GM21528 (cell line): ENCODE measurements at regions not wholly inside any gene's neighbourhood (a gene's known extent, or its start where the extent isn't known, plus 50 kb on each side); places are given as distances from the start of the nearest gene placed in this dataset.

Experiments
- ATAC-seq: cut with Tn5 transposase; IDR thresholded peaks from one replicate; pipeline ENCODE4 v1.9.1; 2021; ENCODE audit warnings: mild to moderate bottlenecking, moderate library complexity; ENCODE audit not compliant: unreplicated experiment, low FRiP score

DNA sequence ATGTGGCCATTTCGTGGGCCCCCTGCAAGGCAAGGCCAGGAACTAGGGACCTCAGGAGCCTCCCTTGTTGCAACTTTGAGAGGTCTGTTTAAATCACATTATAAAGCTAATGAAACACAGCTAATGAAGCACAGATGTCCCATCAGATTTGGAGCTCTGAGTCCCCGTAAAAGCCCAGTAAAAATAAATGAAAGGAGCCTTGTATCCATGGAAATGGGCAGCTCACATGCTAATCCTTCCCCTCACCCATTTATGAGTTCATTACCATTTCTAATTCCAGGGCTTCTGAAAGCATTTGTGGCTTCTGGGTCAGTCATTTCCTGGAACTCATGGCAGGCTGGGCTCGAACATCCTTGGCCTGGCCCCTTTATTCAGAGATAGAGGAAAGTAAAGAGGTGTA lies 274.8 kb downstream of the SS18 start:
- no peak for ATAC-seq

GRCh38 chr18:25814841-25815458 lies 275.5 kb downstream of the SS18 start:
- peak; percentile 93 for ATAC-seq

DNA sequence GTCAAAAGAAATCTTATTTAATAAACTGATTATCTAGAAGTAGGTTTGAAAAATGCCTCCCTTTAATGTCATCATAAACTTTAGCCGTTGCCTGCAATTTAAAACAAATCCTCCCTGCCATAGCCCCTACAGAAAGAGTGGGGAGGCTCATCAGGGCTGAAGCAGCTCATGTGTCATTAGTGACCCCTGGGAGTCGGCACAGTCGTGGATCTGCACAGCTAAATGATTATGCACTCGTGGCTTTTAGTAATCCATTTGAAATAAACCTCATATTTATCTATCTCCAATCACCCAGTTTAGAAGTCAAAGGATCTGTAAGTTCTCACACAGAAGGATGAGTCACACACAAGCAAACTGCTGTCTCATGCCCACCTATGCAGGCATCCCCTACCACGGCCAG lies 277.3 kb downstream of the SS18 start:
- no peak for ATAC-seq

DNA sequence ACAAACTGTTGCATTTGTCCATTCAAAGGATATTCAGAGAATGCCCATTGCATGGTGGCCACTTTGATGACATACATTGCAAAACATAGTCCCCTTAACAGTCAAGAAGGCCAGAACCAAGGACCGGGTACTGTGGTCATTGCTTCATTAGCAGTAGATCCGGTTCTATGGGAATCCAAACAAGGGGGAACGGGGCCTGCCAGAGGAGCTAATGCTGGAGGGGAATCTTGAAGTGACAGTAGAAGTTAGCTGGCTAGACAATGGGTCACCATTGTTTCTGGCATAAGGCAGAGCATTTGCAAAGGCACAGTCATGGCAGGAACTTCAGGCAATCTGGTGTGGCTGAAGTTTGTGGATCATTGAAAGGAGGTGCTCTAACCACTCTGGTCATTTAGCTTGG lies 279.7 kb downstream of the SS18 start:
- ATAC-seq: no peak

- ATAC-seq: no peak
Measured at GRCh38 chr18:25805939-25806338, 284.5 kb downstream of the SS18 start.

- ATAC-seq: no peak
Measured at GRCh38 chr18:25805323-25805722, 285.1 kb downstream of the SS18 start.

DNA sequence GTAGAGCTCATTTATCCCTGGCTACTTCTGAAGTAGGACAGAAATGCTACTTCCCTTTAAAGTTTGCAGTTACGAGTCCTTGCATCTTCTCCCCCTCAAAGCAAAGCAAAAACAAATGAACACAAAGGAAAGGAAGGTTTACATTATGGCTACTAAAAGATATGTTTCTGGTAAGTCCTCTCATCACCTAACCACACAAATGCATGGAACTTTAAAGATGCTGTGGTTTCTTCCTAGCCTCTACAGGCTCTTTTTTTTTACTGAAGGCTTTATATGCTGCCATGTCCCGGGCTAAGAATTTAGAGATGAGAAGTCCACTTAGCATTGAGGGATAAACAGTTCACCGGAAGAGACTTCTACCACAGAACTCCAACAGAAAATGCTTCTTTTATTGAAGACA lies 291.2 kb downstream of the SS18 start:
- no peak for ATAC-seq

DNA sequence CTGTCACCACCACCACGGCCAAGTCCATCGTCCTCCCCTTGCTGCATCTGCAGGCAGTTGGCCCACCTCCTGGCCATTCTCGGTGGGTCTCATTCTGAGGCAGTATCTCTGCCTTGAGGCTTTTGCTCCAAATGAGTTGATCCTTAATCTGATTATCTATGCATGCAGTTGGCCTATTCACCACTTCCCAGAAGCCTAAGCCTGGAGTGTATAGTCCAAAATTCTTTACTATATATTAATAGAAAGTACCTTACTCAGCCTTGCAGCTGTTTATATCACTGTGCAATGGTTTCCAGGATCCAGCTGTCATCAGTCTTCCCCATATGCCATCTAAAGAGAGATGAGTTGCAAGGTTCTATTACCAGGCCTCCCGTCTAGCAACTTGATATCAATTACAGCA lies 292.4 kb downstream of the SS18 start:
- ATAC-seq: no peak

- ATAC-seq: no peak
Measured at GRCh38 chr18:25795213-25795612, 295.2 kb downstream of the SS18 start.

DNA sequence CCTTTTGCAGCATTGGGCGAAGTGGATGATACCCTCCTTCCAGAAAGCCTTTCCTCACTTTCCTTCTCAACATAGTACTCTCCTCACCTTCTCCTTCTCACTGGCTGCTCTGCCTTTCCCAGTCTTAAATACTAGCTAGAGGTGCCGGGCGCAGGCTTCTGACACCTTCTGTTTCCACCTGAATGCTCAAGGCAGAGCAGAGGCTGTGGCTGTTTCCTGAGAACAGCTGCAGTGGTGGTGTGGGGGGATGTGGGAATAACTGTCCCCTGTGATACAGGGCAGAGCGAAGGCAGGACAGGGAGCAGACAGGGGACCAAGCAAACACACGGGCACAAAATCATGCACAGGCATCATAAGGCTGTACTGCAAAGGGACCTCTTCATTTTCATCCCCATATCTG lies 303.1 kb downstream of the SS18 start:
- no peak for ATAC-seq

- ATAC-seq: no peak
Measured at GRCh38 chr18:25786758-25787157, 303.7 kb downstream of the SS18 start.

DNA sequence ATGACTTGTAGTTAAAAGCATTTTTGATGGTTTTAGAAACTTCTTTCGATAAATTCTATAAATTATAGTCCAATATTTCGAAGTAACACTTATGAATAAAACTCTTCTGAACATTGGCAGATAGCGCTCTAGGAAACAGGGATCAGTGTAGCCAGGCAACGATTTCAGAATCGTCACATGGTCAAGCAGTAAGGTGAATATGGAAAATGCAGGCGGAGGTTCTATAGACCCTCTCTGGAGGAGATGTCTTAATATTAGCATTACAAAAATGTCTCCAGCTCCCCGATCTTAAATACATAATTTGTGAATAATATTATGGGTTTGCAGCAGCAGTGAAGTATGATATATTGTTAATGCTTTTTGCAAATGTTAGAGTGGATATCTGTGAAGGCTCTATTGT lies 310.3 kb downstream of the SS18 start:
- no peak for ATAC-seq

- no peak for ATAC-seq
Measured at GRCh38 chr18:25771796-25772195, 318.6 kb downstream of the SS18 start.

DNA sequence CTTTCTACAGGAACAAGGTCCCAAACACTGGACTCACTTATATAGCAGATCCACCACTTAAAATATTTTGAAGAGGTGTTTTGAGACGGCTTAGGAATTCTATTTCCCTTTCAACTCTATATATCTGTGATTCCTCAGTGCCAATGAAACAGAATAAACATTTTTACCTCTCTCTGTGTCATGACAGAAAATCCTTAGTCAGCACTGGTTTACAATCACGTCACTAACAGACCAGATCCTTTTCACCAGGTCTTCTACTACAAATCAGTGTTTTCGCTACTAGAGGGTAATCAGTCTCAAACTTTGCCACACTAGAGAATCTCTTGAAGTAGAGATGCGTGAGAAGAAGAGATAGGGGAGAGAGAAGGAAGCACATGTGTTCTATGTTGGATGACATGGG lies 325.6 kb downstream of the SS18 start:
- ATAC-seq: no peak

DNA sequence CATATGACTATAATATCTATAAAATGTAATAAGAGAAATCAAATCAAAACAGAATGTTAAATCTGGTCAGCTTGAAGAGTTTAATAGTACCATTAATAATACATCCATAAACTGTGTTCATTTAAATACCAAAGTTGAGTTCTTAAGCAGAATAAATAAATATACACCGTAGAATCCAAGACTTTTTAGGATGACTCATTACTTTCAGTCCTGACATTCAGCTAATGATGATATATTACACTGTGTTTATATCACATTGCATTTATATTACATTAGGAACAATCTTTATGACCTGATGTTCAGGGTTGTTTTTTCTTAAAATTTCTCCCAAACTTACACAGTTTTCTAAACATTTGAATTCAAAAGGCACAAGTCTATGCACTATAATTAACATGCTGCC lies 331.3 kb downstream of the SS18 start:
- no peak for ATAC-seq

DNA sequence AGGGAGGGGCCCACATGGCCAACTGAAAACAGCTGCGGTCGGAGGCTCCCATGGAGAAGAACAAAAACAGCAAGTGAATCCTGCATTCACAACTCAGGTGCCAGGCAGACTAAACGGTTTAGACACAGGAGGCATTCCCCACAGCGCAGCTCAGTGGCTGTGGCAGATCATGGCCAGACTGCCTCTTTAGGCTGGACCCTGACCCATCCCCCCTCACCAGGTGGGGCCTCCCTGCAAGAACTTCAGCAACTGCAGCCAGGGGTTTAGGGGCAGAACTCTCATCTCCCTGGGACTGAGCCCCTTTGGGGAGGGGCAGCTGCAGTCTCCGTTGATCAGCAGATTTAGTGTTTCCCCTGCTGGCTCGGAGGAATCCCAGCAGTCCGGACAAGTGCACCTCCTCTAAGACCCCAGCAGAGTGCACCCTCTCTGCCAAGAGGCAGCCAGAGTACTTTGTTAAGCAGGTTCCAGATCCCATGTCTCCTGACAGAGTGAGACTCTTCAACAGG lies 346.7 kb downstream of the SS18 start:
- no peak for ATAC-seq

DNA sequence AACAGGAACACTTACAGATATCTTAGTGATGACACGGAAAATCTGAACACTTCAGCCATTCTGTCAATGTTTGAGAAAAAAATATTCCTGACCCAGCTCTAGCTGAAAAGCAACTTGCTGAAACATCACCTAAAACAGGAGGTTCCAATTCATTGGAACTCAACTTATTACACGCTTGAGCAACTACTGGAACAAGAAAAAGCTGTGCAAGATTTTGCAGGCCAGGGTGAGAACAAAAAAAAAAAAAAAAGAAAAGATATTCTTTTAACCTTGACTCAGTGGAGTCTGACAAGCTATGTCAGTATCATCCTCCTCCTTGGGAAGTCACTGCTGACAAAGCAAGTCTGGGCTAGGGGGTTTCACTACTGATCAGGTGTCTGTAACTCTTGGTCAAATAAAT lies 351.0 kb downstream of the SS18 start:
- no peak for ATAC-seq

GRCh38 chr18:25737710-25738311 lies 352.6 kb downstream of the SS18 start:
- ATAC-seq: no peak

GRCh38 chr18:25736516-25736915 lies 353.9 kb downstream of the SS18 start:
- ATAC-seq: no peak

DNA sequence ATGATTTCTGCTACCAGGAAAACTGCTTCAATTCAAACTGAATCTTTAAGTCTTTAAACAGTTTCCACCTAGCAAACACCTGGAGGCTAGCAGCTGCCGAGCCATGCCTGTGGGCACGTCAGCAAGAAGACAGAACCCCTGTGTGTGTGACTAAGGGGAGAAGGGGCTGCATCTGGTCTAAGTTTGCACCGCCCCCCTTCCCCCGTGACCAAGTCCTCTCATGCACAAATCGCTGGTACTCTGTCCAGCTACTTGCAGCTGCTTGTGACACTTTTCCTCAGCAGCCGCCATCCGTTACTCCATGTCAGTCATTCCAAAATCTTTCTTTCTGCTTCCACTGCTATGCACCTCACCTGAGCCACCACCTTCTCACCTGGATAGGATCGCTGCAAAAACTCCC lies 355.0 kb downstream of the SS18 start:
- no peak for ATAC-seq

DNA sequence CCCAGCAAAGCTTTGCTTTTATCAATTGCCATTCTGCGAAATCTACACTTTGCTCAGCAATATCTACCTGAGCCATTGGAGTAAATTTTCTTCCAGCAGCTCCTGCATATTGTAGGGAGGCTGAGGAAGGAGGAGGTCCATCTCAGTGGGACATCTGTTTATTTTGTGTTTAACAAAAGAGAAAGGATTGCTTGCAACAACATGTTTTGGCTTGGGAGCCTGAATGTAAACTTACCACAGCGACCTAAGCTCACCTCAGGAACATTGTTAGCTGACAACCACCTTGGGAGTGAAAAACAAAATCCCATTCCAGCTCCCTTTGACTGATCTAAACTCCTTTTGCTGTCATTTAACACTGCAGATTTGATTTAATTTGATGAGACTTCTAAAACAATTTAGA lies 356.1 kb downstream of the SS18 start:
- ATAC-seq: no peak

DNA sequence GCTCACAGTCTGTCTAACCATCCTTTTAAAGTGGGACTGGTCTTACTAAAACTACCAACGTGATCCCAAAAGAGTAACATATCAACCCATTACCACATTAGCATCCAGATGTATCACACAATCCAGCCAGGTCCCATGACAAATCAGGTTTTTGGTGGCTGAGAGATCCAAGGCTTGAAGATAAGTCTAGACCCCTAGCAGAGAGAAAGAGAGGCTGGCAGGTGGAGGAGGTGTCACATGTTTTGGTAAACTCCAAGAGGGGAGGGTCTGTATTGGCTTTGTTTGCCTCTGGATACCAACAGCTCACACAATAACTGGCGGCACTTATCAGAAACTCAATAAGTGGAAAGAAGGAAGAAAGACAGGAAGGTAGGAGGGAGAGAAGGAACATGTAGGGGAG lies 357.6 kb downstream of the SS18 start:
- ATAC-seq: no peak

- no peak for ATAC-seq
Measured at GRCh38 chr18:25729072-25729471, 361.3 kb downstream of the SS18 start.
